AG04449 (cell line): ENCODE measurements at regions not wholly inside any gene's neighbourhood (a gene's known extent, or its start where the extent isn't known, plus 50 kb on each side); places are given as distances from the start of the nearest gene placed in this dataset.

Source experiments
- CTCF ChIA-PET: fragments of 350-600 bp; formaldehyde crosslinking; extraction: SDS; loops from one replicate; lab custom pipeline; 2021; ENCODE audit warnings: antibody characterized with exemption; lab: Yijun Ruan, JAX
- POLR2A ChIA-PET: fragments of 400-600, 350-600 bp; formaldehyde crosslinking; extraction: SDS; loops from one replicate; lab custom pipeline; 2020; ENCODE audit warnings: antibody characterized with exemption, inconsistent platforms; lab: Yijun Ruan, JAX
- DNase-seq: peaks from one replicate; pipeline ENCODE4 v3.0.0-alpha.2; 2010; ENCODE audit warnings: low read depth, low spot score
- H3K4me3 ChIP-seq: 2 replicates; pipeline ENCODE4 v1.5.1; 2011; ENCODE audit warnings: low read depth, mild to moderate bottlenecking, control low read depth, low read length
- TF ChIP-seq, protein P1 (sequence below): IDR thresholded peaks from one replicate; pipeline ENCODE4 v1.5.1; 2011; ENCODE audit warnings: mild to moderate bottlenecking, moderate library complexity, low read length, control low read depth, inconsistent platforms; ENCODE audit not compliant: insufficient read depth; ENCODE audit errors: missing control alignments

DNA sequence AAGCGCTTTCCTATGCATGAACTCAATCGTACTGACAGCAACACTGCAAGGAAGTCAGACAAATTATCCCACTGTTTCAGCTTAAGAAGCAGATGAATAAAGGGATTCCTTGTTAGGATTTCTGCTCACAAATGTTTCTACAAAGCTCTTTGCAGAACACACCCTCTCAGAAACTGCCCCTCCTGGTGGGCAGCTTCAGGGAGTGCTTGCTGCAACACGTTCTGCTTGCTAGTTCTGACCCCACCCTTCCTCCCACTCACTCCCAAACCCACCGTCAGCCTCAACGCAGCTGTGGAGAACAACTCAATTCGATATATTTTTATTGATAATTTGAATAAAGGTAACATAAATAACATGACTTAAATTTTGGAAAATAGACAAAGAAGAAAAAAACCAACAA is 250.8 kb upstream of the PRDM1 start:
- DNase-seq, result no peak
- no peak overlapping the region for H3K4me3 ChIP-seq
- CTCF ChIA-PET, result interaction anchor here (2.2 kb wide), 1 partner anchor 11 kb away, joined by 10 read pairs; no protein-coding TSS in a partner anchor
- TF ChIP-seq, protein P1, sequence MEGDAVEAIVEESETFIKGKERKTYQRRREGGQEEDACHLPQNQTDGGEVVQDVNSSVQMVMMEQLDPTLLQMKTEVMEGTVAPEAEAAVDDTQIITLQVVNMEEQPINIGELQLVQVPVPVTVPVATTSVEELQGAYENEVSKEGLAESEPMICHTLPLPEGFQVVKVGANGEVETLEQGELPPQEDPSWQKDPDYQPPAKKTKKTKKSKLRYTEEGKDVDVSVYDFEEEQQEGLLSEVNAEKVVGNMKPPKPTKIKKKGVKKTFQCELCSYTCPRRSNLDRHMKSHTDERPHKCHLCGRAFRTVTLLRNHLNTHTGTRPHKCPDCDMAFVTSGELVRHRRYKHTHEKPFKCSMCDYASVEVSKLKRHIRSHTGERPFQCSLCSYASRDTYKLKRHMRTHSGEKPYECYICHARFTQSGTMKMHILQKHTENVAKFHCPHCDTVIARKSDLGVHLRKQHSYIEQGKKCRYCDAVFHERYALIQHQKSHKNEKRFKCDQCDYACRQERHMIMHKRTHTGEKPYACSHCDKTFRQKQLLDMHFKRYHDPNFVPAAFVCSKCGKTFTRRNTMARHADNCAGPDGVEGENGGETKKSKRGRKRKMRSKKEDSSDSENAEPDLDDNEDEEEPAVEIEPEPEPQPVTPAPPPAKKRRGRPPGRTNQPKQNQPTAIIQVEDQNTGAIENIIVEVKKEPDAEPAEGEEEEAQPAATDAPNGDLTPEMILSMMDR, result peak; percentile 39
- POLR2A ChIA-PET, result no interaction called here

DNA sequence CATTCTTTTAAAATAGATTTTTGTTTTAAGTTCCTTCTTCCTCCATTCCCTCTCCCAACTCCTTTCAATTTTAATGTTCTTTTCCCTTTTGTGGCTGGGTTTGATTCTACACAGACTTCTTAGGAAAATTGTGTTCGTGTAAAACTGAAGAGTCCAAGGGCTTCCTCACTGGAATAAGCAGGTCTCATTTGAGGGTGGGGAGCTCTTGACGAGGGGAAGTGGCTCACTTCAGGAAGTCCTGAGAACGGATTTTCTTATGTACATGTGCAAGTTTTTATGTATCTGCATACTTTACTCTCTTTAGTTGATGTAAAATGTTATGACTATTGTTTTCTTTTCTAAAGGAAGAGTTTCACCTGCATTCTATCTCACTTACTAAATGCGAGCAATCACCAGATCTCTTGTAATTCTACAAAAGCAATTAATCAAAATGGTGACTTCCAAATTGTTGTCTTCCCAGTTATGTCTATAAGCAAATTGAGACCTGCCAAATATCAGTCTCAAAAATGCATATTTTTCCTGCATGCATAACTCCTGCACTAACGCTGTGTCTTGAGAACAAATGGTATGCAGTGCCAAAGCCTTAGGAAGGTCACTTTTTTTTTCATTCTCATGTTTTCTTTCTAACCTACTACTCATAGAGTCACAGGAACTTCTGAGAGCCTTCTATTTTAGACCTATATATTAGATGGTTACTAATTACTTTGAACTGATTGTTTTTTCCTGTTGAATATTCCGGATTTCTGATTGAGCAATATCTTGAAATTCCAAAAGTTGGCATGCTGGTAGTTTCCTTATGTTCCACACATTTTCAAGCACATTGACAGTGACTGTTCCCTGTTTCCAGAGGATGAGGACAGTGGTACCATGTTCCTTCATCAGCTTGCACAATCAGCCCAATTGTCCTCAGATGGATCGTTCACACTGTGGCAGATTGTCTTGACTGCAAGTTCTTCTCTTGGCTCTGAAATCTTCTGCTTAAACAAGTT is 251.9 kb upstream of the PRDM1 start:
- CTCF ChIA-PET, result interaction anchor here (2.2 kb wide), 1 partner anchor 9 kb away, joined by 10 read pairs; no protein-coding TSS in a partner anchor
- POLR2A ChIA-PET, result no interaction called here
- TF ChIP-seq, protein P1, result no peak
- H3K4me3 ChIP-seq, result no peak overlapping the region
- DNase-seq, result no peak

DNA sequence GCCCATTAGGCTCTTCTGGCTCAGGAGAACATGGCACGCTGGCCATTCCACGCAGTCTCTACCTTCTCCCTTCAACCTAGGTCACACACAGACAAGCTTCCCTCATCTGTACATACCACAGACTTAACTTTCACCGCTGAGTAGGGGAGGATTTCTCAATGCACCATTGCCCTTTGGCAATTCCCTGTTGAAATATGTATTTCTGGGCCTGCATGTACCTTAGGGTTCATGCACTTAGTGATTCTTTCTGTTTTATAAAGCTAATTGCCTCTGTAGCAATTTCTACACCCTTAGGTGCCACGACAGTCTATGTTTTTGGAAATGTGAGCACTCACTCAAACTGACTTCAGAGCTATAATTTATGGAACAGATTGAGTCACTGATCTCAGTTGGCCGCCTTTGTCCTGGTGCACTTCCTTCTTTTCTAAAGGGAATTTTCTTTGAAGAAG is 253.8 kb upstream of the PRDM1 start:
- no peak overlapping the region for H3K4me3 ChIP-seq
- ChIA-PET CTCF (interaction anchor here (1.5 kb wide), 1 partner anchor 401 kb away, joined by 6 read pairs; no protein-coding TSS in a partner anchor), POLR2A (no interaction called here)
- TF ChIP-seq, protein P1, result no peak
- DNase-seq, result no peak

DNA sequence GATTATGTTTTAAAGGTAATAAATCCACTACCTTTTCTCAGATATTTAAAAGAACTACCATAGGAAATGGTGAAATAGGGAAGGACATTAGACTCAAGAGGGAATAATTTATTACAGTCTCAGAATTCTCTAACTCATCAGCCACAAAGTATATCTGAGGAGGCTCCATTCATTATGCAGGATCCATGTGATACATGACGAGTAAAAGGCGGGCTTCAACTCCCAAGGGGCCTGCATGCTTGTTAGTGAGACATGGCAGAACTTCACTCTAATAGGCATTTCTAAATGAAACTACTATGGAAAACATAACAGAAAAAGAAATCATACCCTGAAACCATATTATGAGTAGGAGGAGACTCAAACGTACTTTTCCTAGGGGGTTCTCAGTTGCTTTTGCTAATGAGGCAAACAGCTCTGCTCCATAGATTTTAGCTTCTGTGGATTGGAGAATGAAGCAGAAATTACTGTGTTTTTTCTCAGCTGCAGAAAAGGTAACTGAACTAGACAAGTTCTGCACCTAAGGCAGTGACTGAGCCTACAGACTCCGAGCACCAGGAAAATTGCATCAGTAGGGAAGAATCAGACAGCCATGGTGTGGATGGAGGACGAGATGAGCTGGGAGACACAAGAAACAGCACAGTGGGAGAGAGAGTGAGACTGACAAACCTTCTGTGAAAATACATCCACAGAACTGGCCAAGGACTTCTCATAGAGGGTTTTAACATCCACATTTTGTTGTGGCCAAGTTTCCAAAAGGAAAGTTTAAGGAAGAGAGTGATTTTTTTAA is 254.6 kb upstream of the PRDM1 start:
- DNase-seq, result no peak
- ChIA-PET CTCF (interaction anchor here (1.2 to 1.5 kb wide), 2 partner anchors 20 to 400 kb away, joined by 5 to 6 read pairs; no protein-coding TSS in a partner anchor), POLR2A (interaction anchor here (0.6 kb wide), 1 partner anchor 28 kb away, joined by 3 read pairs; no protein-coding TSS in a partner anchor)
- TF ChIP-seq, protein P1, result no peak
- no peak overlapping the region for H3K4me3 ChIP-seq

DNA sequence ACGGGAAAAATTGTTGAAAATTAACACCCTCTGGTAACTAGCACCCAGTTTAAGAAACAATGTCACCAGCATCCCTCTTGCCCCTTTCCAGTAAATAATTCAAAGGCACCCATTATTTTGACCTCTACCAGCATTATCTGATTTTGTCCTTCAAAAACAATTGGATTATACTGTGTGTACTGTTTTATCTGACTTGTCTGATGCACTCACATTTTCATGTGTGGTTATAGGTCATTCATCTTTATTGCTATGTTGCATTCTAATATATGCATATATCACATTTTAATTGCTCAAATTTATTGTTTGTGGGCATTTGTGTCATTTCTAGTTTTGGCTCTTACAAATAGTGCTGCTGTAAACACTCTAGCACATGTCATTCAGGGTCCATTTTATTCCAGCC is 260.9 kb upstream of the PRDM1 start:
- POLR2A ChIA-PET, result no interaction called here
- CTCF ChIA-PET, result interaction anchor here (2.4 kb wide), 1 partner anchor 10 kb away, joined by 10 read pairs; no protein-coding TSS in a partner anchor
- TF ChIP-seq, protein P1, result no peak
- H3K4me3 ChIP-seq, result no peak overlapping the region
- no peak for DNase-seq
